ENCODE measurements at regions not wholly inside any gene's neighbourhood (a gene's known extent, or its start where the extent isn't known, plus 50 kb on each side); places are given as distances from the start of the nearest gene placed in this dataset.

- Mint-ChIP-seq H3K27ac (no peak overlapping the region), H3K4me1 (no peaks in the 10 kb centered on the region), H3K9me3 (peaks cover 0 to 5% (median 0%) of the 10 kb centered on the region in 7 donors), H3K4me3 (no peak overlapping the region), H3K27me3 (ENCODE audit: low read depth in 3 of 3) (peaks cover 0 to 3% (median 2%) of the 10 kb centered on the region in 3 donors), H3K36me3 (no peaks in the 10 kb centered on the region)
- no peak for TF ChIP-seq CTCF (IDR thresholded peaks at IDR 0.05)
- no peak overlapping the region for H3K9ac ChIP-seq (ENCODE audit: insufficient read depth, low read length, poor library complexity, severe bottlenecking)
- no peaks in the 10 kb centered on the region for H3K27me3 ChIP-seq (ENCODE audit: control insufficient read depth in 2 of 2, insufficient read depth in 2 of 2, low read length in 2 of 2)
- no peaks in the 10 kb centered on the region for H3K36me3 ChIP-seq (replicated peaks in 1 of 2; ENCODE audit: control insufficient read depth in 1 of 2, insufficient read depth in 2 of 2, low read length in 2 of 2)
- DNase-seq: no peak
- no peak overlapping the region for H3K4me3 ChIP-seq (replicated peaks in 1 of 3; ENCODE audit: low read depth in 2 of 3, low read length in 3 of 3)
- H3K9me3 ChIP-seq (replicated peaks in 1 of 2; ENCODE audit: control insufficient read depth in 1 of 2, insufficient read depth in 1 of 2, low read length in 2 of 2): no peaks in the 10 kb centered on the region
- H3K4me1 ChIP-seq (ENCODE audit: control insufficient read depth in 1 of 2, insufficient read depth in 2 of 2, low read length in 2 of 2): no peaks in the 10 kb centered on the region
- intact Hi-C loops (cut with micrococcal nuclease): no loop called here
- H3K27ac ChIP-seq (ENCODE audit: low read depth in 1 of 2, low read length in 2 of 2): no peak overlapping the region
- 93% methylated on average over 2 of the region's 5 CpGs for WGBS (ENCODE audit: insufficient coverage)
- H3K4me2 ChIP-seq (replicated peaks; ENCODE audit: extremely low read depth, low read length, poor library complexity, severe bottlenecking): no peak overlapping the region
- H3K79me2 ChIP-seq (ENCODE audit: insufficient read depth, low read length): no peaks in the 10 kb centered on the region
- no peak overlapping the region for H2AFZ ChIP-seq (ENCODE audit: insufficient read depth, low read depth, low read length, poor library complexity, severe bottlenecking)
- H4K20me1 ChIP-seq (ENCODE audit: insufficient read depth, low read length): no peaks in the 10 kb centered on the region
Observed at GRCh38 chr3:167950212-167950611, 145.5 kb downstream of the GOLIM4 start.

GRCh38 chr3:167941234-167941995, 154.3 kb downstream of the GOLIM4 start:
- peaks cover 13 to 14% of the 10 kb centered on the region in 2 donors for H3K4me1 ChIP-seq (ENCODE audit: control insufficient read depth in 1 of 2, insufficient read depth in 2 of 2, low read length in 2 of 2)
- peak overlapping the region in 1 of 2 donors; percentile 33 for H3K4me3 Mint-ChIP-seq
- no peaks in the 10 kb centered on the region for H3K36me3 Mint-ChIP-seq
- DNase-seq: peak; percentile 19 to 54 (median 31)
- H3K9me3 ChIP-seq (replicated peaks in 1 of 2; ENCODE audit: control insufficient read depth in 1 of 2, insufficient read depth in 1 of 2, low read length in 2 of 2): no peaks in the 10 kb centered on the region
- no CpG with 5 or more reads among the region's 7 CpGs for WGBS (ENCODE audit: insufficient coverage)
- H3K4me1 Mint-ChIP-seq: peaks cover 20% of the 10 kb centered on the region
- H3K9ac ChIP-seq (ENCODE audit: insufficient read depth, low read length, poor library complexity, severe bottlenecking): no peak overlapping the region
- intact Hi-C loops (cut with micrococcal nuclease): no loop called here
- no peak overlapping the region for H2AFZ ChIP-seq (ENCODE audit: insufficient read depth, low read depth, low read length, poor library complexity, severe bottlenecking)
- peaks cover 29 to 31% of the 10 kb centered on the region in 2 donors for H3K27me3 ChIP-seq (ENCODE audit: control insufficient read depth in 2 of 2, insufficient read depth in 2 of 2, low read length in 2 of 2)
- H3K4me3 ChIP-seq (replicated peaks in 1 of 3; ENCODE audit: low read depth in 2 of 3, low read length in 3 of 3): no peak overlapping the region
- H3K4me2 ChIP-seq (replicated peaks; ENCODE audit: extremely low read depth, low read length, poor library complexity, severe bottlenecking): peak overlapping the region; percentile 22
- H4K20me1 ChIP-seq (ENCODE audit: insufficient read depth, low read length): no peaks in the 10 kb centered on the region
- H3K27ac ChIP-seq (ENCODE audit: low read depth in 1 of 2, low read length in 2 of 2): no peak overlapping the region
- peaks cover 15 to 44% (median 17%) of the 10 kb centered on the region in 3 donors for H3K27me3 Mint-ChIP-seq (ENCODE audit: low read depth in 3 of 3)
- H3K27ac Mint-ChIP-seq: peak overlapping the region in 1 of 7 donors; percentile 20
- H3K9me3 Mint-ChIP-seq: peaks cover 0 to 2% (median 0%) of the 10 kb centered on the region in 7 donors
- no peaks in the 10 kb centered on the region for H3K36me3 ChIP-seq (replicated peaks in 1 of 2; ENCODE audit: control insufficient read depth in 1 of 2, insufficient read depth in 2 of 2, low read length in 2 of 2)
- no peaks in the 10 kb centered on the region for H3K79me2 ChIP-seq (ENCODE audit: insufficient read depth, low read length)
- TF ChIP-seq CTCF (IDR thresholded peaks at IDR 0.05): no peak
